PC-9 (cell line): ENCODE measurements at regions not wholly inside any gene's neighbourhood (a gene's known extent, or its start where the extent isn't known, plus 50 kb on each side); places are given as distances from the start of the nearest gene placed in this dataset.

Experiments
- CTCF ChIP-seq: fragments of 200-600 bp; sonication (generic); conservative IDR thresholded peaks from 2 replicates; pipeline ENCODE4 v1.6.1; 2017; ENCODE audit warnings: mixed run types, antibody characterized with exemption, mild to moderate bottlenecking, moderate library complexity
- EZH2 ChIP-seq: fragments of 200-600 bp; sonication (generic); IDR thresholded peaks from 2 replicates; pipeline ENCODE4 v1.8.0; 2017; ENCODE audit warnings: antibody characterized with exemption, low read depth

GRCh38 chr20:60884277-60884676 is 367.8 kb upstream of the CDH4 start:
- no peak for TF ChIP-seq CTCF
- TF ChIP-seq EZH2, result no peak
